ENCODE measurements at regions not wholly inside any gene's neighbourhood (a gene's known extent, or its start where the extent isn't known, plus 50 kb on each side); places are given as distances from the start of the nearest gene placed in this dataset.

- no peak for DNase-seq (ENCODE audit: low read depth)
Measured at GRCh38 chr15:95171564-95171963, 940.2 kb downstream of the MCTP2 start.

GRCh38 chr15:95174301-95175259 lies 943.2 kb downstream of the MCTP2 start:
- TF ChIP-seq, protein P1, sequence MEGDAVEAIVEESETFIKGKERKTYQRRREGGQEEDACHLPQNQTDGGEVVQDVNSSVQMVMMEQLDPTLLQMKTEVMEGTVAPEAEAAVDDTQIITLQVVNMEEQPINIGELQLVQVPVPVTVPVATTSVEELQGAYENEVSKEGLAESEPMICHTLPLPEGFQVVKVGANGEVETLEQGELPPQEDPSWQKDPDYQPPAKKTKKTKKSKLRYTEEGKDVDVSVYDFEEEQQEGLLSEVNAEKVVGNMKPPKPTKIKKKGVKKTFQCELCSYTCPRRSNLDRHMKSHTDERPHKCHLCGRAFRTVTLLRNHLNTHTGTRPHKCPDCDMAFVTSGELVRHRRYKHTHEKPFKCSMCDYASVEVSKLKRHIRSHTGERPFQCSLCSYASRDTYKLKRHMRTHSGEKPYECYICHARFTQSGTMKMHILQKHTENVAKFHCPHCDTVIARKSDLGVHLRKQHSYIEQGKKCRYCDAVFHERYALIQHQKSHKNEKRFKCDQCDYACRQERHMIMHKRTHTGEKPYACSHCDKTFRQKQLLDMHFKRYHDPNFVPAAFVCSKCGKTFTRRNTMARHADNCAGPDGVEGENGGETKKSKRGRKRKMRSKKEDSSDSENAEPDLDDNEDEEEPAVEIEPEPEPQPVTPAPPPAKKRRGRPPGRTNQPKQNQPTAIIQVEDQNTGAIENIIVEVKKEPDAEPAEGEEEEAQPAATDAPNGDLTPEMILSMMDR (IDR thresholded peaks at IDR 0.05; ENCODE audit: control insufficient read depth, insufficient read depth, low read depth, low read length, missing control alignments), result no peak
- no peak overlapping the region for H3K4me3 ChIP-seq (ENCODE audit: control insufficient read depth, low read depth, low read length)
- DNase-seq (ENCODE audit: low read depth), result no peak

More at GRCh38 chr15:95171564-95171963, 940.2 kb downstream of the MCTP2 start:
- TF ChIP-seq, protein P1 (IDR thresholded peaks at IDR 0.05; ENCODE audit: control insufficient read depth, insufficient read depth, low read depth, low read length, missing control alignments), result no peak
- no peak overlapping the region for H3K4me3 ChIP-seq (ENCODE audit: control insufficient read depth, low read depth, low read length)

GRCh38 chr15:95175914-95176658 lies 944.7 kb downstream of the MCTP2 start:
- no peak overlapping the region for H3K4me3 ChIP-seq (ENCODE audit: control insufficient read depth, low read depth, low read length)
- no peak for DNase-seq (ENCODE audit: low read depth)
- TF ChIP-seq, protein P1 (IDR thresholded peaks at IDR 0.05; ENCODE audit: control insufficient read depth, insufficient read depth, low read depth, low read length, missing control alignments), result no peak

- no peak overlapping the region for H3K4me3 ChIP-seq (ENCODE audit: control insufficient read depth, low read depth, low read length)
- no peak for DNase-seq (ENCODE audit: low read depth)
- TF ChIP-seq, protein P1 (IDR thresholded peaks at IDR 0.05; ENCODE audit: control insufficient read depth, insufficient read depth, low read depth, low read length, missing control alignments), result no peak
Measured at GRCh38 chr15:95176794-95177577, 945.6 kb downstream of the MCTP2 start.

DNA sequence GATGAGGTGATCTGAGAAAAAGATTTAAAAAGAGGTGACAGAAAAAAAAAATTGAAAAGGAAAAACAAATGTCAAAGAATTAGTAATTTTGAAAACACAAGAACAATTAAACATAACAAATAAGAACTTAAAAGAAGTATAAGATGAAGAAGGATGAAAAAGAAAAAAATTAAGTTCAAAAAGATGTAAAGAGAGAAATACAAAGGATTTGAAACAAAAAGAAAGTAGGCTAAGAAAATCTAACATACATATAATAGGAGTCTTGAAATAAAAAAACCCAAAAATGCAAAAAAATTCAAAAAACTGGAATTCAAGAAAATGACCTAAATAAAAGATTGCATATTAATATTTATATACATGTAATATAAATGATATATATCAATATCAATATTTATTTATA lies 949.2 kb downstream of the MCTP2 start:
- TF ChIP-seq, protein P1 (IDR thresholded peaks at IDR 0.05; ENCODE audit: control insufficient read depth, insufficient read depth, low read depth, low read length, missing control alignments), result no peak
- H3K4me3 ChIP-seq (ENCODE audit: control insufficient read depth, low read depth, low read length), result no peak overlapping the region
- no peak for DNase-seq (ENCODE audit: low read depth)

GRCh38 chr15:95182091-95182490 lies 950.7 kb downstream of the MCTP2 start:
- TF ChIP-seq, protein P1 (IDR thresholded peaks at IDR 0.05; ENCODE audit: control insufficient read depth, insufficient read depth, low read depth, low read length, missing control alignments), result no peak
- DNase-seq (ENCODE audit: low read depth), result no peak
- H3K4me3 ChIP-seq (ENCODE audit: control insufficient read depth, low read depth, low read length), result no peak overlapping the region

All from AG09309 (cell line).